HG03565 (cell line): ENCODE measurements at regions not wholly inside any gene's neighbourhood (a gene's known extent, or its start where the extent isn't known, plus 50 kb on each side); places are given as distances from the start of the nearest gene placed in this dataset.

Source experiments
- ATAC-seq: cut with Tn5 transposase; IDR thresholded peaks from one replicate; pipeline ENCODE4 v1.9.1; 2021; ENCODE audit warnings: mild to moderate bottlenecking, moderate library complexity; ENCODE audit not compliant: unreplicated experiment

- no peak for ATAC-seq
These were observed 55.6 kb downstream of the MRPL32 start for GRCh38 chr7:42987648-42988214.

- ATAC-seq = no peak
These were observed 58.8 kb downstream of the MRPL32 start for GRCh38 chr7:42991024-42991423.

GRCh38 chr7:42991913-42992591 lies 59.9 kb downstream of the MRPL32 start:
- no peak for ATAC-seq

- ATAC-seq = no peak
These were observed 60.9 kb downstream of the MRPL32 start for GRCh38 chr7:42993038-42993437.

- no peak for ATAC-seq
These were observed 61.9 kb downstream of the MRPL32 start for GRCh38 chr7:42994096-42994495.

GRCh38 chr7:42997611-42998010 lies 65.4 kb downstream of the MRPL32 start:
- no peak for ATAC-seq

- no peak for ATAC-seq
These were observed 71.9 kb downstream of the MRPL32 start for GRCh38 chr7:43004082-43004481.

GRCh38 chr7:43006008-43006407 lies 73.8 kb downstream of the MRPL32 start:
- ATAC-seq = no peak

- no peak for ATAC-seq
These were observed 77.9 kb downstream of the MRPL32 start for GRCh38 chr7:43010061-43010460.

GRCh38 chr7:43011879-43012278 lies 79.7 kb downstream of the MRPL32 start:
- ATAC-seq = no peak

- no peak for ATAC-seq
These were observed 82.2 kb downstream of the MRPL32 start for GRCh38 chr7:43014406-43014805.

- no peak for ATAC-seq
These were observed 83.1 kb downstream of the MRPL32 start for GRCh38 chr7:43015301-43015700.

- ATAC-seq = no peak
These were observed 86.3 kb downstream of the MRPL32 start for GRCh38 chr7:43018446-43018845.

GRCh38 chr7:43021431-43021830 lies 89.3 kb downstream of the MRPL32 start:
- ATAC-seq = no peak

- no peak for ATAC-seq
These were observed 89.8 kb downstream of the MRPL32 start for GRCh38 chr7:43022008-43022407.

GRCh38 chr7:43033369-43033768 lies 79.1 kb upstream of the HECW1 start:
- ATAC-seq = no peak

GRCh38 chr7:43034535-43035002 lies 77.9 kb upstream of the HECW1 start:
- ATAC-seq = no peak

GRCh38 chr7:43037531-43037930 lies 74.9 kb upstream of the HECW1 start:
- ATAC-seq = no peak

- ATAC-seq = no peak
These were observed 74.2 kb upstream of the HECW1 start for GRCh38 chr7:43038254-43038653.

- no peak for ATAC-seq
These were observed 73.1 kb upstream of the HECW1 start for GRCh38 chr7:43039346-43039745.

GRCh38 chr7:43040461-43040860 lies 72.0 kb upstream of the HECW1 start:
- no peak for ATAC-seq

GRCh38 chr7:43041105-43041504 lies 71.3 kb upstream of the HECW1 start:
- no peak for ATAC-seq

GRCh38 chr7:43041724-43042123 lies 70.7 kb upstream of the HECW1 start:
- ATAC-seq = no peak
